IPS-18c (cell line): ENCODE measurements at regions not wholly inside any gene's neighbourhood (a gene's known extent, or its start where the extent isn't known, plus 50 kb on each side); places are given as distances from the start of the nearest gene placed in this dataset.

Experiments
- H3K4me3 ChIP-seq: 2 replicates; pipeline ENCODE4 v1.7.0; 2013; ENCODE audit warnings: low read depth, mild to moderate bottlenecking, low read length, moderate library complexity; ENCODE audit not compliant: insufficient read depth
- H3K9me3 ChIP-seq: one replicate; pipeline ENCODE4 v1.6.1; 2013; ENCODE audit warnings: mild to moderate bottlenecking, low read length, moderate library complexity; ENCODE audit not compliant: control insufficient read depth, insufficient read depth

GRCh38 chr5:141734501-141735229 lies 52.6 kb upstream of the ARAP3 start:
- Histone ChIP-seq H3K4me3 (no peak overlapping the region), H3K9me3 (no peaks in the 10 kb centered on the region)

DNA sequence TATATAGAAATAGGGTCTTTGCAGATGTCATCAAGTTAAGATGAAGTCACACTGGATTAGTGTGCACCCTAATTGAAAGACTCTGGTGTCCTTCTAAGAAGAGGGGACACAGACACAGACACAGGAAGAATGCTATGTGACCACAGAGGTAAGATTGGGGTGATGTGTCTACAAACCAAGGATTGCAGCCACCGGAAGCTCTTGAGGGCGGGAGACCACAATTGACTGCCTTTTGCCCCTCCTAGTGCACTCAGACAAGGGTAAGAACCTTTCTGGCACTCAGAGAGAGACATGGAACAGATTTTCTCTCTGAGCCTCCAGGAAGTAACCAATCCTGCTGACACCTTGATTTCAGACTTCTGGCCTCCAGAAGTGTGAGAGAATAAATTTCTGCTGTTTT lies 51.2 kb upstream of the ARAP3 start:
- Histone ChIP-seq H3K4me3 (no peak overlapping the region), H3K9me3 (no peaks in the 10 kb centered on the region)

GRCh38 chr5:141732417-141732816 lies 50.4 kb upstream of the ARAP3 start:
- no peak overlapping the region for H3K4me3 ChIP-seq
- H3K9me3 ChIP-seq: no peaks in the 10 kb centered on the region
